ENCODE measurements at regions not wholly inside any gene's neighbourhood (a gene's known extent, or its start where the extent isn't known, plus 50 kb on each side); places are given as distances from the start of the nearest gene placed in this dataset.

- WGBS, 2 donors, result 75 to 80% methylated on average over 2 of the region's 2 CpGs
- no peak overlapping the region for H3K27ac ChIP-seq
- H3K9me3 ChIP-seq, result peaks cover 0 to 1% (median 0%) of the 10 kb centered on the region in 4 donors
- no peak overlapping the region for H3K4me3 ChIP-seq
- TF ChIP-seq EP300 (IDR thresholded peaks at IDR 0.05), result no peak
- TF ChIP-seq CTCF (IDR thresholded peaks at IDR 0.05), result no peak
- no peak for TF ChIP-seq POLR2AphosphoS5 (IDR thresholded peaks at IDR 0.05)
- no peak for TF ChIP-seq POLR2A (IDR thresholded peaks at IDR 0.05)
- intact Hi-C loops (cut with DNase I), result no loop called here
- no peaks in the 10 kb centered on the region for H3K27me3 ChIP-seq
- H3K36me3 ChIP-seq, result no peaks in the 10 kb centered on the region
- H3K4me1 ChIP-seq, result no peaks in the 10 kb centered on the region
- DNase-seq, result no peak
Measured at GRCh38 chr10:63749915-63750314, 228.7 kb downstream of the REEP3 start.

GRCh38 chr10:63751836-63752235 lies 230.6 kb downstream of the REEP3 start:
- intact Hi-C loops (cut with DNase I), result no loop called here
- DNase-seq, result no peak
- Histone ChIP-seq H3K27ac (no peak overlapping the region), H3K27me3 (no peaks in the 10 kb centered on the region), H3K4me3 (no peak overlapping the region), H3K4me1 (no peaks in the 10 kb centered on the region), H3K9me3 (peaks cover 0 to 3% (median 0%) of the 10 kb centered on the region in 4 donors), H3K36me3 (no peaks in the 10 kb centered on the region)
- TF ChIP-seq POLR2AphosphoS5 (IDR thresholded peaks at IDR 0.05), result no peak

GRCh38 chr10:63752318-63752717 lies 231.1 kb downstream of the REEP3 start:
- no peak for TF ChIP-seq EP300 (IDR thresholded peaks at IDR 0.05)
- TF ChIP-seq POLR2AphosphoS5 (IDR thresholded peaks at IDR 0.05), result no peak
- no peak for TF ChIP-seq POLR2A (IDR thresholded peaks at IDR 0.05)
- no peak for TF ChIP-seq CTCF (IDR thresholded peaks at IDR 0.05)
- Histone ChIP-seq H3K4me3 (no peak overlapping the region), H3K27me3 (no peaks in the 10 kb centered on the region), H3K9me3 (peaks cover 0 to 3% (median 0%) of the 10 kb centered on the region in 4 donors), H3K27ac (no peak overlapping the region), H3K36me3 (no peaks in the 10 kb centered on the region), H3K4me1 (no peaks in the 10 kb centered on the region)
- intact Hi-C loops (cut with DNase I), result no loop called here
- DNase-seq, result no peak
- 97 to 98% methylated on average over 6 of the region's 6 CpGs for WGBS, 2 donors

- Histone ChIP-seq H3K36me3 (no peaks in the 10 kb centered on the region), H3K9me3 (peaks cover 0 to 3% (median 0%) of the 10 kb centered on the region in 4 donors), H3K4me3 (no peak overlapping the region), H3K27me3 (no peaks in the 10 kb centered on the region), H3K27ac (no peak overlapping the region), H3K4me1 (no peaks in the 10 kb centered on the region)
- intact Hi-C loops (cut with DNase I), result no loop called here
- WGBS, 2 donors, result 68 to 76% methylated on average over 2 of the region's 2 CpGs
- no peak for DNase-seq
- TF ChIP-seq EP300 (IDR thresholded peaks at IDR 0.05) (no peak), POLR2A (IDR thresholded peaks at IDR 0.05) (no peak), POLR2AphosphoS5 (IDR thresholded peaks at IDR 0.05) (no peak), CTCF (IDR thresholded peaks at IDR 0.05) (no peak)
Measured at GRCh38 chr10:63753808-63754207, 232.6 kb downstream of the REEP3 start.

- H3K27ac ChIP-seq, result no peak overlapping the region
- peaks cover 0 to 3% (median 0%) of the 10 kb centered on the region in 4 donors for H3K9me3 ChIP-seq
- peaks cover 0 to 4% (median 2%) of the 10 kb centered on the region in 4 donors for H3K4me1 ChIP-seq
- H3K4me3 ChIP-seq, result no peak overlapping the region
- H3K36me3 ChIP-seq, result no peaks in the 10 kb centered on the region
- H3K27me3 ChIP-seq, result no peaks in the 10 kb centered on the region
- 95 to 97% methylated on average over 2 of the region's 2 CpGs for WGBS, 2 donors
- TF ChIP-seq POLR2AphosphoS5 (IDR thresholded peaks at IDR 0.05), result no peak
- TF ChIP-seq EP300 (IDR thresholded peaks at IDR 0.05), result no peak
- TF ChIP-seq POLR2A (IDR thresholded peaks at IDR 0.05), result no peak
- no peak for TF ChIP-seq CTCF (IDR thresholded peaks at IDR 0.05)
- no peak for DNase-seq
- intact Hi-C loops (cut with DNase I), result no loop called here
Measured at GRCh38 chr10:63755441-63755840, 234.2 kb downstream of the REEP3 start.
